ENCODE measurements at regions not wholly inside any gene's neighbourhood (a gene's known extent, or its start where the extent isn't known, plus 50 kb on each side); places are given as distances from the start of the nearest gene placed in this dataset.

DNA sequence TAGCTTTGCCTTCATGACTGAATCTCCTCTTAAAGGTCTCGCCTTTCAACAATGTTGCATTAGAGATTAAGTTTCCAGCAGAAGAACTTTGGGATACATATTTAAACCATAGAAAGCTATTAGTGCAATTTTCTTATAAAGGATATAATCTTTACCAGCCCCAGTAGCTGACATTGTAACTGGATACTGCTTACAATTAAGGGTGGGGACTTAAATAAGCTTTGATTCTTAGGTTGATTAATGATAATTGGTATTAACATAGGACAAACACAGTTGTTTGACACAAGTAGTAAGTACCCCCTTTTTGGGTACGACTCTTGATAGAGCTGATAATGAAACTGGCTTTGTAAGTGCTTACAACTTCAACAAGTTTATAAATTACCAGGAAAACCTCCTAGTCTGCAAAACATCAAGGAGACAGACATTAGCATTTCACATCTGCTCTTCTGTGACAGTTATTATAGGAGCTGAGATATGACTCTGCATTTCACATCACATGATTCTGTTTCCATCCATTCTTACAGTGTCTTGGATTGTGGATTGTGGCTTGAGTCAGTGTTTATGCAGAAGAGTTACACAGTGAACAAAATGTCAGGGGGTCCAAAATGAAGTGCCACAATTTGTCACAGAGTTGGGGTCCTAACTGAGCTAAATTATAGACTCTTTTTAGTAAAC is 249.1 kb upstream of the E2F7 start:
- TF ChIP-seq YY1 (IDR thresholded peaks at IDR 0.05; ENCODE audit: insufficient read depth, insufficient read length) (no peak), SUZ12 (IDR thresholded peaks at IDR 0.05; ENCODE audit: extremely low read depth, insufficient read depth, insufficient read length) (no peak)

All from NT2/D1 (cell line).